SU-DHL-6 (cell line): ENCODE measurements at regions not wholly inside any gene's neighbourhood (a gene's known extent, or its start where the extent isn't known, plus 50 kb on each side); places are given as distances from the start of the nearest gene placed in this dataset.

ENCODE experiments used
- H2AFZ ChIP-seq: fragments of 200-600 bp; sonication (generic); 2 replicates; pipeline ENCODE4 v1.6.1; 2014; ENCODE audit warnings: low read depth, mild to moderate bottlenecking, moderate library complexity, mixed read lengths, antibody characterized with exemption, low read length; ENCODE audit not compliant: severe bottlenecking
- H3F3A ChIP-seq: fragments of 200-600 bp; shearing (Covaris generic); 2 replicates; pipeline ENCODE4 v1.6.0; 2016; ENCODE audit warnings: antibody characterized with exemption, mild to moderate bottlenecking; ENCODE audit not compliant: insufficient read depth
- H3K27ac ChIP-seq: fragments of 200-600 bp; sonication (generic); 2 replicates; pipeline ENCODE4 v1.5.1; 2016; ENCODE audit warnings: low read depth, mild to moderate bottlenecking, low read length, moderate library complexity, mixed read lengths
- H3K27me3 ChIP-seq: fragments of 200-600 bp; sonication (generic), shearing (Covaris generic); 2 replicates; pipeline ENCODE4 v1.6.0; 2014; ENCODE audit warnings: mild to moderate bottlenecking, low read length
- H3K36me3 ChIP-seq: fragments of 200-600 bp; sonication (generic); 2 replicates; pipeline ENCODE4 v1.6.1; 2014; ENCODE audit warnings: mild to moderate bottlenecking, low read length, mixed read lengths
- H3K4me2 ChIP-seq: fragments of 300-600, 200-600 bp; shearing (Covaris generic), sonication (generic); 2 replicates; pipeline ENCODE4 v1.6.0; 2014; ENCODE audit warnings: low read length, low read depth, mild to moderate bottlenecking; ENCODE audit not compliant: poor library complexity, severe bottlenecking
- H3K4me3 ChIP-seq: fragments of 200-600 bp; sonication (generic); 2 replicates; pipeline ENCODE4 v1.5.1; 2014; ENCODE audit warnings: antibody characterized with exemption, low read length, mild to moderate bottlenecking, mixed read lengths; ENCODE audit not compliant: insufficient read depth, poor library complexity, severe bottlenecking
- H3K79me2 ChIP-seq: fragments of 200-600 bp; sonication (generic); 2 replicates; pipeline ENCODE4 v1.6.1; 2014; ENCODE audit warnings: mild to moderate bottlenecking, low read length, moderate library complexity; ENCODE audit not compliant: insufficient read depth
- H3K9ac ChIP-seq: fragments of 200-600 bp; sonication (generic); 2 replicates; pipeline ENCODE4 v1.7.0; 2014; ENCODE audit warnings: mild to moderate bottlenecking, low read length
- H3K9me2 ChIP-seq: fragments of 200-600 bp; sonication (generic); replicated peaks from 2 replicates; pipeline ENCODE4 v1.6.1; 2014; ENCODE audit warnings: low read length; ENCODE audit not compliant: insufficient read depth
- H3K9me3 ChIP-seq: fragments of 200-600 bp; sonication (generic); 2 replicates; pipeline ENCODE4 v1.6.1; 2014; ENCODE audit warnings: low read length, mixed read lengths; ENCODE audit not compliant: insufficient read depth
- H4K20me1 ChIP-seq: fragments of 200-600 bp; sonication (generic); 2 replicates; pipeline ENCODE4 v1.6.1; 2014; ENCODE audit warnings: low read depth, mild to moderate bottlenecking, antibody characterized with exemption, low read length, moderate library complexity, mixed read lengths
- EZH2phosphoT487 ChIP-seq: fragments of 200-600 bp; sonication (generic), shearing (Covaris generic); conservative IDR thresholded peaks from 2 replicates; pipeline ENCODE4 v1.6.1; 2018; ENCODE audit warnings: mild to moderate bottlenecking, antibody characterized with exemption, low read length, moderate library complexity, mixed read lengths
- TF ChIP-seq, protein P1 (sequence below): fragments of 200-600 bp; sonication (generic); IDR thresholded peaks from one replicate; pipeline ENCODE4 v1.5.1; 2017; ENCODE audit warnings: antibody characterized with exemption, mild to moderate bottlenecking, low read length, moderate library complexity; ENCODE audit not compliant: insufficient read depth, poor library complexity, severe bottlenecking

DNA sequence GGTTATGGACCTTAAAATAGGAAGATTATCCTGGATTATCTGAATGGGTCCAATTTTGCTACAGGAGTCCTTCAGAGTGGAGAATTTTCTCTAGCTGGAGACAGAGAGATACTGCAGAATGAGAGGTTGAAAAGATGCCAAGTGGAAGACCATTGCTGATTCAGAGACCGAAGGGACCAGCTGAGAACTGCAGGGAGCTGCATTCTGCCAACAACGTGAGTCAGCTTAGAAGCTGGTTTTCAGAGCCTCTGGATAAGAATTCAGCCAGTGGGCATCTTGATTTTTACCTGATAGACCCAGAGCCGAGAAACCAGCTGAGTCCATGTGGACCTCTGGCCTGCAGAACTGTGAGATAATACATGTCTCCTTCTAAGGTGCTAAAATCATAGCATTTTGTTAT lies 234.0 kb downstream of the NR2F2 start:
- Histone ChIP-seq H3K9me3 (no peaks in the 10 kb centered on the region), H3K4me3 (no peak overlapping the region), H3K27me3 (no peaks in the 10 kb centered on the region), H3K9me2 (no peaks in the 10 kb centered on the region), H2AFZ (no peak overlapping the region), H3K9ac (no peak overlapping the region), H3K36me3 (no peaks in the 10 kb centered on the region), H4K20me1 (no peaks in the 10 kb centered on the region), H3K27ac (no peak overlapping the region), H3F3A (no peaks in the 10 kb centered on the region), H3K79me2 (no peaks in the 10 kb centered on the region), H3K4me2 (no peak overlapping the region)
- TF ChIP-seq EZH2phosphoT487: no peak
- TF ChIP-seq, protein P1, sequence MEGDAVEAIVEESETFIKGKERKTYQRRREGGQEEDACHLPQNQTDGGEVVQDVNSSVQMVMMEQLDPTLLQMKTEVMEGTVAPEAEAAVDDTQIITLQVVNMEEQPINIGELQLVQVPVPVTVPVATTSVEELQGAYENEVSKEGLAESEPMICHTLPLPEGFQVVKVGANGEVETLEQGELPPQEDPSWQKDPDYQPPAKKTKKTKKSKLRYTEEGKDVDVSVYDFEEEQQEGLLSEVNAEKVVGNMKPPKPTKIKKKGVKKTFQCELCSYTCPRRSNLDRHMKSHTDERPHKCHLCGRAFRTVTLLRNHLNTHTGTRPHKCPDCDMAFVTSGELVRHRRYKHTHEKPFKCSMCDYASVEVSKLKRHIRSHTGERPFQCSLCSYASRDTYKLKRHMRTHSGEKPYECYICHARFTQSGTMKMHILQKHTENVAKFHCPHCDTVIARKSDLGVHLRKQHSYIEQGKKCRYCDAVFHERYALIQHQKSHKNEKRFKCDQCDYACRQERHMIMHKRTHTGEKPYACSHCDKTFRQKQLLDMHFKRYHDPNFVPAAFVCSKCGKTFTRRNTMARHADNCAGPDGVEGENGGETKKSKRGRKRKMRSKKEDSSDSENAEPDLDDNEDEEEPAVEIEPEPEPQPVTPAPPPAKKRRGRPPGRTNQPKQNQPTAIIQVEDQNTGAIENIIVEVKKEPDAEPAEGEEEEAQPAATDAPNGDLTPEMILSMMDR: no peak

DNA sequence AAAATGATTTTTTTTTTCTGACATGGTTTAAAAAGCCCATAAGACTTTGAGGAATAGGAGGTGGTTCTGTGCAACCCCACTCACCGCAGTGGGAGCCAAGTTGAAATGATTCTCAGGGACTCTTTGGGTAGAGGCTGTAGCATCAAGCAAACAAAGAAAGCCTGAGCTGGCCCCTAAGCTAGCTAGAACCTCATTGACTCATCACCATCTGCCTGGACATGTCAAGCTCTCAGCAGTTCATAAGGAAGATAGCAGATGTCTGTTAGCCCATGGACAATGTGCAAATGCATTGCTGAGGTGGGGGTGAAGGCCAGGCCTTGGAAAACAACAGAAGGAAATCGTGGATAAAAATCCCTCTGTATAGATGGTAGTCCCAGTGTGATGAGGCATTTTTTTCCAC lies 234.8 kb downstream of the NR2F2 start:
- Histone ChIP-seq H3K27ac (no peak overlapping the region), H3K9me3 (no peaks in the 10 kb centered on the region), H2AFZ (no peak overlapping the region), H3K4me3 (no peak overlapping the region), H3F3A (no peaks in the 10 kb centered on the region), H3K9me2 (no peaks in the 10 kb centered on the region), H3K4me2 (no peak overlapping the region), H3K79me2 (no peaks in the 10 kb centered on the region), H3K9ac (no peak overlapping the region), H3K36me3 (no peaks in the 10 kb centered on the region), H3K27me3 (no peaks in the 10 kb centered on the region), H4K20me1 (no peaks in the 10 kb centered on the region)
- no peak for TF ChIP-seq EZH2phosphoT487
- TF ChIP-seq, protein P1: no peak

- H3K9ac ChIP-seq: no peak overlapping the region
- no peaks in the 10 kb centered on the region for H3K9me2 ChIP-seq
- H3K9me3 ChIP-seq: no peaks in the 10 kb centered on the region
- no peak overlapping the region for H3K4me3 ChIP-seq
- H3F3A ChIP-seq: no peaks in the 10 kb centered on the region
- no peaks in the 10 kb centered on the region for H4K20me1 ChIP-seq
- no peak overlapping the region for H3K4me2 ChIP-seq
- H3K27me3 ChIP-seq: no peaks in the 10 kb centered on the region
- H3K36me3 ChIP-seq: no peaks in the 10 kb centered on the region
- no peak for TF ChIP-seq EZH2phosphoT487
- TF ChIP-seq, protein P1: no peak
- no peak overlapping the region for H2AFZ ChIP-seq
- H3K79me2 ChIP-seq: no peaks in the 10 kb centered on the region
- no peak overlapping the region for H3K27ac ChIP-seq
Measured at GRCh38 chr15:96574782-96575181, 244.3 kb downstream of the NR2F2 start.

- no peak overlapping the region for H3K27ac ChIP-seq
Measured at GRCh38 chr15:96576596-96576995, 246.1 kb downstream of the NR2F2 start.

More at GRCh38 chr15:96576596-96576995, 246.1 kb downstream of the NR2F2 start:
- no peak for TF ChIP-seq EZH2phosphoT487
- TF ChIP-seq, protein P1: no peak
- H3K36me3 ChIP-seq: no peaks in the 10 kb centered on the region
- no peaks in the 10 kb centered on the region for H3K9me3 ChIP-seq
- no peak overlapping the region for H3K9ac ChIP-seq
- no peak overlapping the region for H3K4me2 ChIP-seq
- no peak overlapping the region for H3K4me3 ChIP-seq
- no peaks in the 10 kb centered on the region for H3F3A ChIP-seq
- no peaks in the 10 kb centered on the region for H3K9me2 ChIP-seq
- no peaks in the 10 kb centered on the region for H3K79me2 ChIP-seq
- H3K27me3 ChIP-seq: no peaks in the 10 kb centered on the region
- no peaks in the 10 kb centered on the region for H4K20me1 ChIP-seq
- no peak overlapping the region for H2AFZ ChIP-seq
